CD4-positive, alpha-beta T cell (primary cell): ENCODE measurements at regions not wholly inside any gene's neighbourhood (a gene's known extent, or its start where the extent isn't known, plus 50 kb on each side); places are given as distances from the start of the nearest gene placed in this dataset.

Experiments
- ATAC-seq: fragments of 200-7000 bp; cut with Tn5 transposase; one replicate; pipeline ENCODE4 v1.10.0; 2022; ENCODE audit warnings: mild to moderate bottlenecking; ENCODE audit not compliant: poor library complexity
- CTCF ChIA-PET: fragments of 350-600 bp; sonication (Branson Sonifier 250); formaldehyde crosslinking; loops from one replicate; lab custom pipeline; 2021; ENCODE audit warnings: antibody characterized with exemption, inconsistent platforms; lab: Charles Lee
- POLR2A ChIA-PET: fragments of 350-600 bp; sonication (Branson Sonifier 250); formaldehyde crosslinking; loops from one replicate; lab custom pipeline; 2021; ENCODE audit warnings: antibody characterized with exemption, inconsistent platforms; lab: Charles Lee
- DNase-seq, 14 experiments: peaks; one replicate each; pipeline ENCODE4 v3.0.0-alpha.2; 2013 to 2020; ENCODE audit warnings: mixed read lengths in 2 of 14
- H3K27ac ChIP-seq, 2 donors: one replicate each; pipeline versions ENCODE4 v1.5.1 to v1.7.0; 2013; ENCODE audit warnings: low read length in 2 of 2, low read depth in 1 of 2, mild to moderate bottlenecking in 1 of 2
- H3K27me3 ChIP-seq, 2 experiments: 1 replicate in 1 of 2; 2 replicates in 1 of 2; pipeline versions ENCODE4 v1.6.1 to v1.7.0; 2013; ENCODE audit warnings: low read length in 2 of 2, control low read depth in 1 of 2, mild to moderate bottlenecking in 1 of 2, moderate library complexity in 1 of 2; ENCODE audit not compliant: insufficient read depth in 2 of 2, control insufficient read depth in 1 of 2
- H3K36me3 ChIP-seq: one replicate; pipeline ENCODE4 v1.6.1; 2013; ENCODE audit warnings: low read length, control low read depth; ENCODE audit not compliant: insufficient read depth
- H3K4me1 ChIP-seq: one replicate; pipeline ENCODE4 v1.6.1; 2013; ENCODE audit warnings: low read length, control low read depth; ENCODE audit not compliant: insufficient read depth
- H3K4me3 ChIP-seq: one replicate; pipeline ENCODE4 v1.5.1; 2013; ENCODE audit warnings: mild to moderate bottlenecking, low read length, moderate library complexity
- H3K9me3 ChIP-seq, 2 experiments: 1 replicate in 1 of 2; 2 replicates in 1 of 2; pipeline versions ENCODE4 v1.6.1 to v1.7.0; 2013; ENCODE audit warnings: low read length in 2 of 2, mild to moderate bottlenecking in 2 of 2, control low read depth in 1 of 2, moderate library complexity in 1 of 2; ENCODE audit not compliant: control insufficient read depth in 1 of 2, insufficient read depth in 1 of 2
- H3K27ac Mint-ChIP-seq: one replicate; pipeline ENCODE4 v1.8.0; 2020; ENCODE audit warnings: mixed read lengths
- H3K27me3 Mint-ChIP-seq: one replicate; pipeline ENCODE4 v1.8.0; 2021; ENCODE audit warnings: mixed read lengths
- H3K36me3 Mint-ChIP-seq: one replicate; pipeline ENCODE4 v1.8.0; 2021; ENCODE audit warnings: low read depth, mixed read lengths
- H3K4me1 Mint-ChIP-seq: one replicate; pipeline ENCODE4 v1.8.0; 2021; ENCODE audit warnings: low read depth, mixed read lengths
- H3K4me3 Mint-ChIP-seq: one replicate; pipeline ENCODE4 v1.8.0; 2020; ENCODE audit warnings: mild to moderate bottlenecking, mixed read lengths
- H3K9me3 Mint-ChIP-seq: one replicate; pipeline ENCODE4 v1.8.0; 2020; ENCODE audit warnings: mixed read lengths
- intact Hi-C, 2 experiments: fragments of 100-400 bp; cut with DNase I in 1 of 2; cut with micrococcal nuclease in 1 of 2; formaldehyde crosslinking; loops; one replicate each; pipeline versions ENCODE4 v1.15.1 to v1.9.0; 2023 to 2025; cut with DNase I, micrococcal nuclease
- TF ChIP-seq, protein P1 (sequence below): fragments of 200-600 bp; IDR thresholded peaks from one replicate; pipeline ENCODE4 v1.8.0; 2022; ENCODE audit warnings: antibody characterized with exemption, mild to moderate bottlenecking

- ATAC-seq, result no peak
- no peaks in the 10 kb centered on the region for H3K27me3 Mint-ChIP-seq
- H3K27ac ChIP-seq, result no peak overlapping the region
- no peak for DNase-seq
- H3K27me3 ChIP-seq, result no peaks in the 10 kb centered on the region
- no peaks in the 10 kb centered on the region for H3K9me3 ChIP-seq
- CTCF ChIA-PET, result no interaction called here
- TF ChIP-seq, protein P1, sequence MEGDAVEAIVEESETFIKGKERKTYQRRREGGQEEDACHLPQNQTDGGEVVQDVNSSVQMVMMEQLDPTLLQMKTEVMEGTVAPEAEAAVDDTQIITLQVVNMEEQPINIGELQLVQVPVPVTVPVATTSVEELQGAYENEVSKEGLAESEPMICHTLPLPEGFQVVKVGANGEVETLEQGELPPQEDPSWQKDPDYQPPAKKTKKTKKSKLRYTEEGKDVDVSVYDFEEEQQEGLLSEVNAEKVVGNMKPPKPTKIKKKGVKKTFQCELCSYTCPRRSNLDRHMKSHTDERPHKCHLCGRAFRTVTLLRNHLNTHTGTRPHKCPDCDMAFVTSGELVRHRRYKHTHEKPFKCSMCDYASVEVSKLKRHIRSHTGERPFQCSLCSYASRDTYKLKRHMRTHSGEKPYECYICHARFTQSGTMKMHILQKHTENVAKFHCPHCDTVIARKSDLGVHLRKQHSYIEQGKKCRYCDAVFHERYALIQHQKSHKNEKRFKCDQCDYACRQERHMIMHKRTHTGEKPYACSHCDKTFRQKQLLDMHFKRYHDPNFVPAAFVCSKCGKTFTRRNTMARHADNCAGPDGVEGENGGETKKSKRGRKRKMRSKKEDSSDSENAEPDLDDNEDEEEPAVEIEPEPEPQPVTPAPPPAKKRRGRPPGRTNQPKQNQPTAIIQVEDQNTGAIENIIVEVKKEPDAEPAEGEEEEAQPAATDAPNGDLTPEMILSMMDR, result no peak
- intact Hi-C loops, result no loop called here
- POLR2A ChIA-PET, result no interaction called here
- no peaks in the 10 kb centered on the region for H3K4me1 Mint-ChIP-seq
- no peaks in the 10 kb centered on the region for H3K36me3 ChIP-seq
- H3K4me3 Mint-ChIP-seq, result no peak overlapping the region
- H3K9me3 Mint-ChIP-seq, result peaks cover 2% of the 10 kb centered on the region
- no peaks in the 10 kb centered on the region for H3K36me3 Mint-ChIP-seq
- H3K27ac Mint-ChIP-seq, result no peak overlapping the region
- no peak overlapping the region for H3K4me3 ChIP-seq
- H3K4me1 ChIP-seq, result no peaks in the 10 kb centered on the region
These were observed 113.9 kb downstream of the AGTR2 start for GRCh38 chrX:116284400-116284799.

GRCh38 chrX:116285501-116285900, 115.0 kb downstream of the AGTR2 start:
- intact Hi-C loops, result no loop called here
- H3K4me3 Mint-ChIP-seq, result no peak overlapping the region
- peaks cover 2% of the 10 kb centered on the region for H3K9me3 Mint-ChIP-seq
- ChIA-PET POLR2A (no interaction called here), CTCF (no interaction called here)
- H3K36me3 ChIP-seq, result no peaks in the 10 kb centered on the region
- DNase-seq (no peak), ATAC-seq (no peak)
- no peak overlapping the region for H3K27ac ChIP-seq
- TF ChIP-seq, protein P1, result no peak
- H3K9me3 ChIP-seq, result no peaks in the 10 kb centered on the region
- no peaks in the 10 kb centered on the region for H3K27me3 Mint-ChIP-seq
- H3K4me3 ChIP-seq, result no peak overlapping the region
- no peaks in the 10 kb centered on the region for H3K27me3 ChIP-seq
- H3K36me3 Mint-ChIP-seq, result no peaks in the 10 kb centered on the region
- no peak overlapping the region for H3K27ac Mint-ChIP-seq
- no peaks in the 10 kb centered on the region for H3K4me1 Mint-ChIP-seq
- H3K4me1 ChIP-seq, result no peaks in the 10 kb centered on the region

- Histone ChIP-seq H3K4me1 (no peaks in the 10 kb centered on the region), H3K27ac (no peak overlapping the region), H3K9me3 (no peaks in the 10 kb centered on the region), H3K27me3 (no peaks in the 10 kb centered on the region), H3K4me3 (no peak overlapping the region), H3K36me3 (no peaks in the 10 kb centered on the region)
- Mint-ChIP-seq H3K9me3 (no peaks in the 10 kb centered on the region), H3K4me3 (no peak overlapping the region), H3K4me1 (no peaks in the 10 kb centered on the region), H3K27ac (no peak overlapping the region), H3K27me3 (no peaks in the 10 kb centered on the region), H3K36me3 (no peaks in the 10 kb centered on the region)
- no peak for DNase-seq
- intact Hi-C loops, result no loop called here
- ATAC-seq, result no peak
- ChIA-PET CTCF (no interaction called here), POLR2A (no interaction called here)
- TF ChIP-seq, protein P1, result no peak
These were observed 119.0 kb downstream of the AGTR2 start for GRCh38 chrX:116289592-116289991.
